SH-SY5Y (cell line): ENCODE measurements at regions not wholly inside any gene's neighbourhood (a gene's known extent, or its start where the extent isn't known, plus 50 kb on each side); places are given as distances from the start of the nearest gene placed in this dataset.

Source experiments
- GATA2 ChIP-seq: IDR thresholded peaks from 2 replicates; pipeline ENCODE4 v1.6.1; 2011; ENCODE audit warnings: mild to moderate bottlenecking, low read depth, low read length
- GATA3 ChIP-seq: IDR thresholded peaks from 2 replicates; pipeline ENCODE4 v1.6.1; 2011; ENCODE audit warnings: low read depth, mild to moderate bottlenecking, low read length, moderate library complexity

GRCh38 chr21:17368748-17369363 is 144.0 kb upstream of the CXADR start:
- TF ChIP-seq GATA2 (no peak), GATA3 (no peak)
